HG02759 (cell line): ENCODE measurements at regions not wholly inside any gene's neighbourhood (a gene's known extent, or its start where the extent isn't known, plus 50 kb on each side); places are given as distances from the start of the nearest gene placed in this dataset.
A peak's percentile ranks its signal among the peaks of the same experiment; 100 is the strongest.

Experiments used
- ATAC-seq: cut with Tn5 transposase; IDR thresholded peaks from one replicate; pipeline ENCODE4 v1.9.1; 2021; ENCODE audit warnings: mild to moderate bottlenecking, moderate library complexity; ENCODE audit not compliant: unreplicated experiment

- no peak for ATAC-seq
Measured at GRCh38 chr10:15462253-15462897, 91.3 kb upstream of the FAM171A1 start.

GRCh38 chr10:15461353-15462108, 90.4 kb upstream of the FAM171A1 start:
- ATAC-seq, result no peak

GRCh38 chr10:15460661-15461060, 89.6 kb upstream of the FAM171A1 start:
- no peak for ATAC-seq

GRCh38 chr10:15459218-15459617, 88.1 kb upstream of the FAM171A1 start:
- ATAC-seq, result no peak

GRCh38 chr10:15457382-15457781, 86.3 kb upstream of the FAM171A1 start:
- no peak for ATAC-seq

GRCh38 chr10:15455456-15455855, 84.4 kb upstream of the FAM171A1 start:
- ATAC-seq, result no peak

- no peak for ATAC-seq
Measured at GRCh38 chr10:15453926-15454325, 82.8 kb upstream of the FAM171A1 start.

GRCh38 chr10:15453457-15453856, 82.4 kb upstream of the FAM171A1 start:
- no peak for ATAC-seq

GRCh38 chr10:15452545-15452944, 81.5 kb upstream of the FAM171A1 start:
- ATAC-seq, result no peak

- ATAC-seq, result no peak
Measured at GRCh38 chr10:15451137-15452094, 80.3 kb upstream of the FAM171A1 start.

- no peak for ATAC-seq
Measured at GRCh38 chr10:15448598-15448997, 77.5 kb upstream of the FAM171A1 start.

- no peak for ATAC-seq
Measured at GRCh38 chr10:15445006-15445390, 73.9 kb upstream of the FAM171A1 start.

- no peak for ATAC-seq
Measured at GRCh38 chr10:15444105-15445005, 73.3 kb upstream of the FAM171A1 start.

- ATAC-seq, result no peak
Measured at GRCh38 chr10:15442056-15442455, 71.0 kb upstream of the FAM171A1 start.

- ATAC-seq, result no peak
Measured at GRCh38 chr10:15440204-15440711, 69.2 kb upstream of the FAM171A1 start.

- ATAC-seq, result no peak
Measured at GRCh38 chr10:15439341-15439842, 68.3 kb upstream of the FAM171A1 start.

GRCh38 chr10:15436696-15437095, 65.6 kb upstream of the FAM171A1 start:
- ATAC-seq, result no peak

- ATAC-seq, result peak; percentile 62
Measured at GRCh38 chr10:15433850-15434537, 62.9 kb upstream of the FAM171A1 start.

- no peak for ATAC-seq
Measured at GRCh38 chr10:15432266-15432665, 61.2 kb upstream of the FAM171A1 start.
